K562 (cell line): ENCODE measurements at regions not wholly inside any gene's neighbourhood (a gene's known extent, or its start where the extent isn't known, plus 50 kb on each side); places are given as distances from the start of the nearest gene placed in this dataset.

Experiments
- ATAC-seq: fragments of 200-7000 bp; cut with Tn5 transposase; 3 replicates; pipeline ENCODE4 v1.9.1; 2020; ENCODE audit warnings: moderate library complexity
- BruUV-seq: library from RNA; stranded (reverse); fragments of 400-500 nt; replicated peaks from 2 replicates; lab custom pipeline; 2021; lab: Mats Ljungman, UMichigan
- CTCF ChIA-PET: fragments of 300-600 bp; formaldehyde crosslinking; extraction: SDS; loops from one replicate; lab custom pipeline; 2021; ENCODE audit warnings: low intra/inter-chr PET ratio; lab: Yijun Ruan, JAX
- POLR2A ChIA-PET: fragments of 300-600, 350-650 bp; sonication (Branson Sonifier 250); formaldehyde crosslinking; extraction: SDS; loops from one replicate; lab custom pipeline; 2021; ENCODE audit warnings: antibody characterized with exemption, inconsistent platforms; lab: Yijun Ruan, JAX
- DNase-seq, 4 experiments: peaks; one replicate each; pipeline versions ENCODE4 v3.0.0 to v3.0.0-alpha.2; 2011 to 2018; ENCODE audit warnings: low spot score in 3 of 4, mixed read lengths in 3 of 4; ENCODE audit errors: extremely low read depth in 1 of 4
- FAIRE-seq: peaks from 2 replicates; lab custom pipeline; 2011; peaks lifted over from hg19 to GRCh38; lab: Jason Lieb, UNC
- H2AFZ ChIP-seq: 2 replicates; pipeline ENCODE4 v1.6.0; 2011; ENCODE audit warnings: low read depth, low read length, control low read depth, inconsistent platforms
- H3K27ac ChIP-seq: fragments of 200-600 bp; 3 replicates; pipeline ENCODE4 v1.8.0; 2011; ENCODE audit warnings: low read depth, mild to moderate bottlenecking, control low read depth, inconsistent platforms, low read length, moderate library complexity, mixed read lengths; ENCODE audit errors: extremely low read depth
- H3K27me3 ChIP-seq, 2 experiments: fragments of 300-600 bp in 1 of 2; 2 replicates in 1 of 2; 3 replicates in 1 of 2; pipeline versions ENCODE4 v1.6.0 to v1.8.0; 2011; ENCODE audit warnings: inconsistent platforms in 2 of 2, low read length in 2 of 2, mild to moderate bottlenecking in 1 of 2, mixed read lengths in 1 of 2, moderate library complexity in 1 of 2; ENCODE audit not compliant: control insufficient read depth in 2 of 2, insufficient read depth in 2 of 2
- H3K36me3 ChIP-seq: fragments of 300-600 bp; 3 replicates; pipeline ENCODE4 v1.8.0; 2011; ENCODE audit warnings: mild to moderate bottlenecking, low read length, inconsistent platforms; ENCODE audit not compliant: control insufficient read depth, insufficient read depth
- H3K4me1 ChIP-seq, 2 experiments: fragments of 200-600 bp in 1 of 2; replicated peaks in 1 of 2; 2 replicates in 1 of 2; 3 replicates in 1 of 2; pipeline versions ENCODE4 v1.5.1 to v1.8.0; 2011; ENCODE audit warnings: inconsistent platforms in 2 of 2, low read length in 2 of 2, mild to moderate bottlenecking in 1 of 2, mixed read lengths in 1 of 2, moderate library complexity in 1 of 2; ENCODE audit not compliant: control insufficient read depth in 2 of 2, insufficient read depth in 2 of 2
- H3K4me2 ChIP-seq: 2 replicates; pipeline ENCODE4 v1.6.1; 2011; ENCODE audit warnings: low read length, control low read depth, inconsistent platforms, mixed read lengths; ENCODE audit not compliant: insufficient read depth
- H3K4me3 ChIP-seq: fragments of 200-600 bp; sonication (generic), shearing (Covaris generic); 2 replicates; pipeline ENCODE4 v1.5.1; 2016; ENCODE audit warnings: control low read depth, inconsistent platforms
- H3K79me2 ChIP-seq: fragments of 200-600 bp; 3 replicates; pipeline ENCODE4 v1.8.0; 2011; ENCODE audit warnings: low read length, inconsistent platforms; ENCODE audit not compliant: control insufficient read depth, insufficient read depth
- H3K9ac ChIP-seq, 2 experiments: 2 replicates each; pipeline versions ENCODE4 v1.6.0 to v1.6.1; 2011; ENCODE audit warnings: low read depth in 2 of 2, low read length in 2 of 2, control low read depth in 1 of 2, inconsistent platforms in 1 of 2, mild to moderate bottlenecking in 1 of 2, mixed read lengths in 1 of 2; ENCODE audit not compliant: insufficient read depth in 1 of 2
- H3K9me1 ChIP-seq: one replicate; pipeline ENCODE4 v1.6.0; 2011; ENCODE audit warnings: inconsistent platforms, mild to moderate bottlenecking, low read length, moderate library complexity; ENCODE audit not compliant: control insufficient read depth, insufficient read depth
- H3K9me3 ChIP-seq: replicated peaks from 2 replicates; pipeline ENCODE4 v1.5.1; 2011; ENCODE audit warnings: low read depth, low read length, inconsistent platforms; ENCODE audit not compliant: control insufficient read depth, insufficient read depth
- H4K20me1 ChIP-seq: replicated peaks from 2 replicates; pipeline ENCODE4 v1.6.1; 2011; ENCODE audit warnings: low read length, inconsistent platforms, mixed read lengths; ENCODE audit not compliant: control insufficient read depth, insufficient read depth
- ASH1L ChIP-seq: fragments of 450-650 bp; IDR thresholded peaks from 2 replicates; pipeline ENCODE4 v1.6.1; 2018; ENCODE audit warnings: borderline replicate concordance, mild to moderate bottlenecking, low read depth; ENCODE audit not compliant: partially characterized antibody
- DPF2 ChIP-seq: fragments of 450-650 bp; IDR thresholded peaks from 2 replicates; pipeline ENCODE4 v1.6.1; 2016
- HDAC1 ChIP-seq, 2 experiments: fragments of 450-650 bp; IDR thresholded peaks; 2 replicates each; pipeline ENCODE4 v1.6.1; 2016 to 2017; ENCODE audit warnings: inconsistent platforms in 1 of 2, mild to moderate bottlenecking in 1 of 2, moderate library complexity in 1 of 2
- HDAC2 ChIP-seq: fragments of 450-650 bp; IDR thresholded peaks from 2 replicates; pipeline ENCODE4 v1.6.1; 2016; ENCODE audit warnings: mild to moderate bottlenecking
- NCOA1 ChIP-seq: fragments of 450-650 bp; IDR thresholded peaks from 2 replicates; pipeline ENCODE4 v1.6.1; 2016; ENCODE audit warnings: low read depth
- PBX2 ChIP-seq, 2 experiments: IDR thresholded peaks in 1 of 2; conservative IDR thresholded peaks in 1 of 2; 2 replicates each; pipeline ENCODE4 v1.6.1; 2016; ENCODE audit warnings: low read depth in 2 of 2, mild to moderate bottlenecking in 1 of 2, missing compliant biosample characterization in 1 of 2, missing genetic modification characterization in 1 of 2, moderate library complexity in 1 of 2
- PHF8 ChIP-seq: fragments of 200-600 bp; sonication (generic); IDR thresholded peaks from 2 replicates; pipeline ENCODE4 v1.6.1; 2012; ENCODE audit warnings: mixed run types, mild to moderate bottlenecking, inconsistent platforms, low read length, moderate library complexity, borderline replicate concordance
- WHSC1 ChIP-seq: IDR thresholded peaks from one replicate; pipeline ENCODE4 v1.6.1; 2012; ENCODE audit warnings: low read length, control low read depth, inconsistent platforms
- XRCC5 ChIP-seq: fragments of 200-400 bp; formaldehyde crosslinking; IDR thresholded peaks from 2 replicates; pipeline ENCODE4 v1.6.1; 2017; ENCODE audit warnings: low read depth, mild to moderate bottlenecking, low read length
- ZFX ChIP-seq: sonication (generic); formaldehyde crosslinking; IDR thresholded peaks from 2 replicates; pipeline ENCODE4 v1.8.0; 2022; ENCODE audit warnings: mild to moderate bottlenecking, missing genetic modification reagents, moderate library complexity
- ZNF407 ChIP-seq: fragments of 450-650 bp; IDR thresholded peaks from 2 replicates; pipeline ENCODE4 v1.6.1; 2016; ENCODE audit warnings: low read depth
- ZNF707 ChIP-seq: fragments of 250-450 bp; sonication (Bioruptor Pico); conservative IDR thresholded peaks from 2 replicates; pipeline ENCODE4 v1.8.0; 2022; ENCODE audit warnings: inconsistent platforms, mild to moderate bottlenecking, moderate library complexity
- in situ Hi-C: fragments of 300-500 bp; cut with MboI; formaldehyde crosslinking; loops from 4 replicates; pipeline ENCODE4 v1.15.0; 2018; ENCODE audit warnings: inconsistent platforms, mixed read lengths
- intact Hi-C: fragments of 100-400 bp; cut with micrococcal nuclease; formaldehyde crosslinking; loops from 2 replicates; pipeline ENCODE4 v1.14.2; 2022

- Histone ChIP-seq H3K36me3 (no peaks in the 10 kb centered on the region), H3K27ac (no peak overlapping the region), H3K4me1 (no peaks in the 10 kb centered on the region), H3K27me3 (no peaks in the 10 kb centered on the region), H3K9me1 (no peaks in the 10 kb centered on the region), H3K9ac (no peak overlapping the region), H4K20me1 (no peaks in the 10 kb centered on the region), H3K9me3 (no peaks in the 10 kb centered on the region), H3K4me3 (no peak overlapping the region), H3K79me2 (no peaks in the 10 kb centered on the region), H2AFZ (no peak overlapping the region), H3K4me2 (no peak overlapping the region)
- no peak for TF ChIP-seq ZNF407
- no peak for TF ChIP-seq PHF8
- no peak for TF ChIP-seq DPF2
- no peak for TF ChIP-seq ASH1L
- TF ChIP-seq ZNF707 (CRISPR knock-in tag), result no peak
- no peak for TF ChIP-seq HDAC2
- no peak for TF ChIP-seq WHSC1
- TF ChIP-seq ZFX (CRISPR knock-in tag), result no peak
- TF ChIP-seq PBX2 (CRISPR knock-in tag; IDR thresholded peaks at IDR 0.05; ENCODE audit: low read depth), result no peak
- TF ChIP-seq PBX2 (tag; conservative IDR thresholded peaks at IDR 0.05; ENCODE audit: low read depth), result no peak
- no peak for TF ChIP-seq HDAC1 (IDR thresholded peaks at IDR 0.05)
- no peak for TF ChIP-seq XRCC5
- no peak for TF ChIP-seq NCOA1
- DNase-seq (no peak), FAIRE-seq (no peak), ATAC-seq (no peak)
- in situ Hi-C loops, result no loop called here
- intact Hi-C loops, result no loop called here
- CTCF ChIA-PET, result no interaction called here
- no TSS peak for BruUV-seq
- POLR2A ChIA-PET, result no interaction called here
Measured at GRCh38 chr12:88665071-88665470, 84.8 kb upstream of the KITLG start.
